ENCODE measurements at regions not wholly inside any gene's neighbourhood (a gene's known extent, or its start where the extent isn't known, plus 50 kb on each side); places are given as distances from the start of the nearest gene placed in this dataset.
A peak's percentile ranks its signal among the peaks of the same experiment; 100 is the strongest.

DNA sequence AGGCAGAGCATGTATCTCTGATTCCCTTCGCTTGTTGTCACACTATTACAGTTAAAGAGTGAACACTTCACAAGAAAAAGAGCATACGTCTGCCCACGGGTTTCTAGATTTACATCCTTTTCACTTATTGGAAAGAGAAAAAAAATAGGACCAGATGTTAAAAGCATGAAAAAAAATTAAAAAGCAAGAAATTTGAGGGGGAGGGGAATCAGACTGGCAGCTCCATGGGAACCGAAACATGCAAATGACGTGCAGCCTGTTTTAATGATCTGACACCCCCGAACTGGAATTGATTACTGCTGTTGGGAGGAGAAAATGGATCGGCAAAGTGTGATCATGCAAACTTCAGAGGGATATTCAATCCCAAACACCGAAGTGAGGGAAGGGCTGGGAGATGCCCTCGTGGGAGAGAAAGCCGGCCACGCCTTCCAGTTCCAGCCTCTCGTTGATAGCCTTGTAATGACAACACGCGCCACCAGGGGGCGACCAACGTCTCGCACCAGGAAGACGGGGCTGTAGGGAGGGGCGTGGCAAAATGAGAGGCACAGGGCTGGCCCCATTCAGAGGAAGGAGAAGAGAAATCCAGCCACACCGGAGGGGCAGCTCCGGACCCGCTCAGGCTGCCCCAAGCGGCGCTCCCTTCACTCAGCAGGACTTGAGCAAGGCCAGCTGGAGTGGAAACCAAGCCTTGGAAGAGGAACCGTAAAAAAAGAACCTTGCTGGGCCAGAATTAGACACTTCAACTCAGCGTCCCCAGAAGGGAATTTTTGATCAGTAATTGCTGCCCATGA is 53.8 kb upstream of the SYT13 start (continued):
- TF ChIP-seq ZNF280B (CRISPR knock-in tag; IDR thresholded peaks at IDR 0.05; ENCODE audit: borderline replicate concordance) = 0 out of 2 replicates have a peak, but pooled peaks have one; percentile 19
- TF ChIP-seq, protein P1, sequence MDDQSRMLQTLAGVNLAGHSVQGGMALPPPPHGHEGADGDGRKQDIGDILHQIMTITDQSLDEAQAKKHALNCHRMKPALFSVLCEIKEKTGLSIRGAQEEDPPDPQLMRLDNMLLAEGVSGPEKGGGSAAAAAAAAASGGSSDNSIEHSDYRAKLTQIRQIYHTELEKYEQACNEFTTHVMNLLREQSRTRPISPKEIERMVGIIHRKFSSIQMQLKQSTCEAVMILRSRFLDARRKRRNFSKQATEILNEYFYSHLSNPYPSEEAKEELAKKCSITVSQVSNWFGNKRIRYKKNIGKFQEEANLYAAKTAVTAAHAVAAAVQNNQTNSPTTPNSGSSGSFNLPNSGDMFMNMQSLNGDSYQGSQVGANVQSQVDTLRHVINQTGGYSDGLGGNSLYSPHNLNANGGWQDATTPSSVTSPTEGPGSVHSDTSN (CRISPR knock-in tag; IDR thresholded peaks at IDR 0.05; ENCODE audit: borderline replicate concordance) = no peak
- TF ChIP-seq AGO2 (optimal IDR thresholded peaks at IDR 0.05; ENCODE audit: low read depth, low read length) = no peak
- TF ChIP-seq DMAP1 (CRISPR knock-in tag; IDR thresholded peaks at IDR 0.05) = no peak
- no peak for TF ChIP-seq HNRNPLL (IDR thresholded peaks at IDR 0.05; ENCODE audit: low read depth, low read length, poor library complexity, severe bottlenecking)
- TF ChIP-seq HOXA3 (CRISPR knock-in tag; IDR thresholded peaks at IDR 0.05) = 0 out of 2 replicates have a peak, but pooled peaks have one; percentile 27
- TF ChIP-seq ELF1 (CRISPR knock-in tag; IDR thresholded peaks at IDR 0.05) = peak; percentile 78
- TF ChIP-seq XRCC5 (optimal IDR thresholded peaks at IDR 0.05; ENCODE audit: low read length) = peak; percentile 93
- TF ChIP-seq MXI1 (IDR thresholded peaks at IDR 0.05; ENCODE audit: borderline replicate concordance, low read depth, low read length) = 0 out of 3 replicates have a peak, but pooled peaks have one; percentile 22
- 0 out of 2 replicates have a peak, but pooled peaks have one; percentile 18 for TF ChIP-seq ZNF501 (CRISPR knock-in tag; IDR thresholded peaks at IDR 0.05)
- TF ChIP-seq, protein P2, sequence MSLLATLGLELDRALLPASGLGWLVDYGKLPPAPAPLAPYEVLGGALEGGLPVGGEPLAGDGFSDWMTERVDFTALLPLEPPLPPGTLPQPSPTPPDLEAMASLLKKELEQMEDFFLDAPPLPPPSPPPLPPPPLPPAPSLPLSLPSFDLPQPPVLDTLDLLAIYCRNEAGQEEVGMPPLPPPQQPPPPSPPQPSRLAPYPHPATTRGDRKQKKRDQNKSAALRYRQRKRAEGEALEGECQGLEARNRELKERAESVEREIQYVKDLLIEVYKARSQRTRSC (CRISPR knock-in tag; IDR thresholded peaks at IDR 0.05; ENCODE audit: low read depth) = no peak
- TF ChIP-seq ZNF788 (CRISPR knock-in tag; IDR thresholded peaks at IDR 0.05; ENCODE audit: borderline replicate concordance) = no peak
- TF ChIP-seq MLX (CRISPR knock-in tag; IDR thresholded peaks at IDR 0.05) = no peak
- TF ChIP-seq STAG1 (CRISPR knock-in tag; IDR thresholded peaks at IDR 0.05) = peak; percentile 74
- peak; percentile 57 for TF ChIP-seq GABPB1 (CRISPR knock-in tag; IDR thresholded peaks at IDR 0.05)
- TF ChIP-seq, protein P3, sequence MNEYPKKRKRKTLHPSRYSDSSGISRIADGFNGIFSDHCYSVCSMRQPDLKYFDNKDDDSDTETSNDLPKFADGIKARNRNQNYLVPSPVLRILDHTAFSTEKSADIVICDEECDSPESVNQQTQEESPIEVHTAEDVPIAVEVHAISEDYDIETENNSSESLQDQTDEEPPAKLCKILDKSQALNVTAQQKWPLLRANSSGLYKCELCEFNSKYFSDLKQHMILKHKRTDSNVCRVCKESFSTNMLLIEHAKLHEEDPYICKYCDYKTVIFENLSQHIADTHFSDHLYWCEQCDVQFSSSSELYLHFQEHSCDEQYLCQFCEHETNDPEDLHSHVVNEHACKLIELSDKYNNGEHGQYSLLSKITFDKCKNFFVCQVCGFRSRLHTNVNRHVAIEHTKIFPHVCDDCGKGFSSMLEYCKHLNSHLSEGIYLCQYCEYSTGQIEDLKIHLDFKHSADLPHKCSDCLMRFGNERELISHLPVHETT (CRISPR knock-in tag; conservative IDR thresholded peaks at IDR 0.05) = no peak
